ENCODE measurements at regions not wholly inside any gene's neighbourhood (a gene's known extent, or its start where the extent isn't known, plus 50 kb on each side); places are given as distances from the start of the nearest gene placed in this dataset.

GRCh38 chr9:96159596-96159995 lies 142.4 kb downstream of the HSD17B3 start:
- TF ChIP-seq SIN3A (IDR thresholded peaks at IDR 0.05; ENCODE audit: borderline replicate concordance, insufficient read depth, low read length) (no peak), POLR2AphosphoS5 (IDR thresholded peaks at IDR 0.05; ENCODE audit: low read depth, low read length) (no peak)

All from PFSK-1 (cell line).